ENCODE measurements at regions not wholly inside any gene's neighbourhood (a gene's known extent, or its start where the extent isn't known, plus 50 kb on each side); places are given as distances from the start of the nearest gene placed in this dataset.
"Not testable (repeated sequence)": the region's sequence is repeated elsewhere in the genome, so short reads cannot be mapped to it uniquely, and the experiment has no call there.

GRCh38 chr10:44253769-44254462 is 131.0 kb downstream of the CXCL12 start:
- no peak overlapping the region for H3K4me3 ChIP-seq (ENCODE audit: low read length)
- peak; percentile 8 for DNase-seq (ENCODE audit: low read depth)
- no peak for TF ChIP-seq CTCF (IDR thresholded peaks at IDR 0.05; ENCODE audit: insufficient read depth, low read depth, low read length, missing control alignments)

GRCh38 chr10:44252631-44253030 is 132.3 kb downstream of the CXCL12 start:
- DNase-seq (ENCODE audit: low read depth); H3K4me3 ChIP-seq (ENCODE audit: low read length): not testable (repeated sequence)

- not testable (repeated sequence) for H3K4me3 ChIP-seq (ENCODE audit: low read length); DNase-seq (ENCODE audit: low read depth)
Measured at GRCh38 chr10:44249933-44250332, 135.0 kb downstream of the CXCL12 start.

- DNase-seq (ENCODE audit: low read depth), result no peak
- no peak overlapping the region for H3K4me3 ChIP-seq (ENCODE audit: low read length)
- TF ChIP-seq CTCF (IDR thresholded peaks at IDR 0.05; ENCODE audit: insufficient read depth, low read depth, low read length, missing control alignments), result no peak
Measured at GRCh38 chr10:44249490-44249889, 135.4 kb downstream of the CXCL12 start.

- DNase-seq (ENCODE audit: low read depth); H3K4me3 ChIP-seq (ENCODE audit: low read length): not testable (repeated sequence)
Measured at GRCh38 chr10:44246700-44247099, 138.2 kb downstream of the CXCL12 start.

- not testable (repeated sequence) for H3K4me3 ChIP-seq (ENCODE audit: low read length); DNase-seq (ENCODE audit: low read depth)
Measured at GRCh38 chr10:44246287-44246686, 138.6 kb downstream of the CXCL12 start.

GRCh38 chr10:44245601-44245938 is 139.3 kb downstream of the CXCL12 start:
- H3K4me3 ChIP-seq (ENCODE audit: low read length), result no peak overlapping the region
- no peak for TF ChIP-seq CTCF (IDR thresholded peaks at IDR 0.05; ENCODE audit: insufficient read depth, low read depth, low read length, missing control alignments)
- no peak for DNase-seq (ENCODE audit: low read depth)

- DNase-seq (ENCODE audit: low read depth), result no peak
- no peak overlapping the region for H3K4me3 ChIP-seq (ENCODE audit: low read length)
- TF ChIP-seq CTCF (IDR thresholded peaks at IDR 0.05; ENCODE audit: insufficient read depth, low read depth, low read length, missing control alignments), result no peak
Measured at GRCh38 chr10:44244745-44245600, 139.9 kb downstream of the CXCL12 start.

- H3K4me3 ChIP-seq (ENCODE audit: low read length), result no peak overlapping the region
- no peak for DNase-seq (ENCODE audit: low read depth)
- TF ChIP-seq CTCF (IDR thresholded peaks at IDR 0.05; ENCODE audit: insufficient read depth, low read depth, low read length, missing control alignments), result no peak
Measured at GRCh38 chr10:44243851-44244510, 140.9 kb downstream of the CXCL12 start.

Data from epithelial cell of esophagus (primary cell).